Dendritic cell treated with granulocyte-macrophage colony-stimulating factor and Interleukin-4, amounts not matched to agents 40 ng/mL and 50 ng/mL, for 4 days (primary cell): ENCODE measurements at regions not wholly inside any gene's neighbourhood (a gene's known extent, or its start where the extent isn't known, plus 50 kb on each side); places are given as distances from the start of the nearest gene placed in this dataset.
"Not testable (repeated sequence)": the region's sequence is repeated elsewhere in the genome, so short reads cannot be mapped to it uniquely, and the experiment has no call there.

Experiments
- H3K27ac Mint-ChIP-seq: one replicate; pipeline ENCODE4 v1.8.0; 2022; ENCODE audit warnings: mild to moderate bottlenecking, mixed read lengths
- H3K27me3 Mint-ChIP-seq: one replicate; pipeline ENCODE4 v1.8.0; 2022; ENCODE audit warnings: mild to moderate bottlenecking, mixed read lengths
- H3K36me3 Mint-ChIP-seq: one replicate; pipeline ENCODE4 v1.8.0; 2022; ENCODE audit warnings: low read depth, mixed read lengths
- H3K4me1 Mint-ChIP-seq: one replicate; pipeline ENCODE4 v1.8.0; 2022; ENCODE audit warnings: low read depth, mixed read lengths
- H3K4me3 Mint-ChIP-seq: one replicate; pipeline ENCODE4 v1.8.0; 2022; ENCODE audit warnings: mild to moderate bottlenecking, moderate library complexity, mixed read lengths
- H3K9me3 Mint-ChIP-seq: one replicate; pipeline ENCODE4 v1.8.0; 2022; ENCODE audit warnings: mixed read lengths
- intact Hi-C: fragments of 100-400 bp; cut with micrococcal nuclease; formaldehyde crosslinking; loops from one replicate; pipeline ENCODE4 v1.15.0; 2022

DNA sequence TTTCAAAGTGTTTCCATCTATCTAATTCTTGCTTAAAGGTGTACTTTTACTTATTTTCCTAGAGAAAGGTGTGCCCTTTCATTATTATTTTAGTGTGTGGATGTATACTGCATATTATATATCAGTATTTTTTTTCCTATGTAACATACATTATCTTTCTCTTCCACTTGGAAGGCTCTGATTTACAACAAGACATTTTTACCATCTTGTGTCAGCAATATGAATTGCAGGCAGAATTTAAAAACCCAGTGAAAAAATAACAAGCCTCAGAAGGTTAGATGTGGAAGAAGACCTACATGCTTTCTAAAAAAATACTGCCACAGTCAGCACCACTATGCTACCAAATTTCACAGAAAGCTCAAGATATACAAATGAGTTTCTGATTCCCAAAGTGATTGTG is 327.7 kb upstream of the STEAP1 start:
- intact Hi-C loops: no loop called here
- Mint-ChIP-seq H3K9me3 (peaks cover 6% of the 10 kb centered on the region), H3K27ac (no peak overlapping the region), H3K27me3 (no peaks in the 10 kb centered on the region), H3K4me1 (no peaks in the 10 kb centered on the region), H3K4me3 (no peak overlapping the region), H3K36me3 (no peaks in the 10 kb centered on the region)

DNA sequence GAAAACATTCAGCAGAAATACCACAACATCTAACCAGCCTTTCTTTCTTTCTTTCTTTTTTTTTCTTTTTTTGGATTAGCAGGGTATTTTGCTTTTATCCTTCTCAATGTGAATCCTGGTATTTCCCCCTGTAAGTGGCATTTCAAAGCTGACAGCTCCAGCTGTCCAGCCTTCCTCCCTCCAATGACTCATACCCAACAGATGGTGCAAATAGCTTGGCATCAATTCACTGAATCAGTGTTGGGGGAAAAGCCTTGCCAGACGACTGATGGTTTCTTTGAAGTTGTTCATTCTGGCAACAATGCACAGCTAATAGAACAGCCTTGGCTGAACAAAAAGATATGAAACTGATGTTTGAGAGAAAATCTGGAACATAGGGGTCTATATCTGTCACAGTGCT is 316.8 kb upstream of the STEAP1 start:
- no peaks in the 10 kb centered on the region for H3K27me3 Mint-ChIP-seq
- H3K9me3 Mint-ChIP-seq: no peaks in the 10 kb centered on the region
- intact Hi-C loops: no loop called here
- no peak overlapping the region for H3K27ac Mint-ChIP-seq
- no peaks in the 10 kb centered on the region for H3K4me1 Mint-ChIP-seq
- H3K36me3 Mint-ChIP-seq: no peaks in the 10 kb centered on the region
- no peak overlapping the region for H3K4me3 Mint-ChIP-seq

DNA sequence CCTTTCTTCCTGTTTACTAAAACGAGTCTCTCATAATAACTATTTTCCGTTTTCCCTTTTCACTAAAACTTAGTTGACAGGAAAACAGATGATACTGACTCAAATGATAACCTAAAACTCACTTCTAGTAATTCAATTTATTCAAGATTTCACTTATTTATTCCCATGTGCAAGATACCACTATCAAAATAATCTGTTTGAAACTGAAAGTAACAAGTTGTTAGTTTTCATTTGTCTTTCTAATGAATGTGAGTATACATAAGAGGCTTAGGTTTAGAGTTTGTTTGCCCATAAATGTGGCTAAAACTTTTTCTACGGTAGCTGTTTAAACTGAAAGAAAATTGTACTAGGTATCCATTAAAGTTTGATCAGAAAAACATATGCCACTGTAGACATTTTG is 314.9 kb upstream of the STEAP1 start:
- H3K4me3 Mint-ChIP-seq: no peak overlapping the region
- H3K27ac Mint-ChIP-seq: no peak overlapping the region
- intact Hi-C loops: no loop called here
- no peaks in the 10 kb centered on the region for H3K9me3 Mint-ChIP-seq
- H3K27me3 Mint-ChIP-seq: no peaks in the 10 kb centered on the region
- H3K4me1 Mint-ChIP-seq: no peaks in the 10 kb centered on the region
- no peaks in the 10 kb centered on the region for H3K36me3 Mint-ChIP-seq

DNA sequence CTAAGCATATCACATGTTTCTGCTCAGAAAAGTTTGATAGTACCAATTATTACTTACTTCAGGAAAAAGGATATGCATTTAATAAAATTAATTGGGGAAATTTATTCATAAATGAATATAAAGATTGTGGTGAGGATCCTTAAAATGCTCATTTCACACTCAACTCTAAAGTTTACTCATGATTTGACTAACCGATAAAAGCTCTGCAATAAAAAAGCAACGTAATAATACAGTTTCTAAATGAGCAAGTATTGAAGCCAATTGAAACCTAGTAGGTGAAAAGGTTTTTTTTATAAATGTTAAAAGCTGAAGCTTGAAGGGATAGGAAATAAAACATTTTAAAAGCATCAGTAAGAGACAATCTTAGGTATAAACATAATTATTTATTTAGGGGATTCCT is 308.3 kb upstream of the STEAP1 start:
- H3K27me3 Mint-ChIP-seq: no peaks in the 10 kb centered on the region
- no peaks in the 10 kb centered on the region for H3K4me1 Mint-ChIP-seq
- no peaks in the 10 kb centered on the region for H3K36me3 Mint-ChIP-seq
- H3K9me3 Mint-ChIP-seq: no peaks in the 10 kb centered on the region
- H3K27ac Mint-ChIP-seq: no peak overlapping the region
- intact Hi-C loops: no loop called here
- no peak overlapping the region for H3K4me3 Mint-ChIP-seq

DNA sequence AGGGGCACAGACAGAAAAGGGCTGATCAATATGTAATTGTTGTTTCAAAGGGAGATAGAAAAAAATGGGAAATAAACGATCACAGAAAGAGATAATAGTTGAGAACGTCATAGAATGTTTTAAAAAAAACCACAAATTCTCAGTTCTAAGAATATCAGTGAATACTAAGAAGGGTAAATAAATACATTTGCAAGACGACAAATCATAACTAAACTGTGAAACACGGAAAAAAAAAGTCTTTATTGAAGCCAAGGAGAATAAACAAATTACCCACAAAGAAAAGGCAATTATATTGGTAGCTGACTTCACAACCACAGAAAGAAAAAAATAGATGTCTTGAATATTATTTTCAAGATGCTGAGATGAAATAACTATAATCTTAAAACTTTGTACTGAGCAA is 305.2 kb upstream of the STEAP1 start:
- no peak overlapping the region for H3K4me3 Mint-ChIP-seq
- H3K9me3 Mint-ChIP-seq: no peaks in the 10 kb centered on the region
- no peaks in the 10 kb centered on the region for H3K36me3 Mint-ChIP-seq
- no peaks in the 10 kb centered on the region for H3K27me3 Mint-ChIP-seq
- no peak overlapping the region for H3K27ac Mint-ChIP-seq
- intact Hi-C loops: no loop called here
- no peaks in the 10 kb centered on the region for H3K4me1 Mint-ChIP-seq

DNA sequence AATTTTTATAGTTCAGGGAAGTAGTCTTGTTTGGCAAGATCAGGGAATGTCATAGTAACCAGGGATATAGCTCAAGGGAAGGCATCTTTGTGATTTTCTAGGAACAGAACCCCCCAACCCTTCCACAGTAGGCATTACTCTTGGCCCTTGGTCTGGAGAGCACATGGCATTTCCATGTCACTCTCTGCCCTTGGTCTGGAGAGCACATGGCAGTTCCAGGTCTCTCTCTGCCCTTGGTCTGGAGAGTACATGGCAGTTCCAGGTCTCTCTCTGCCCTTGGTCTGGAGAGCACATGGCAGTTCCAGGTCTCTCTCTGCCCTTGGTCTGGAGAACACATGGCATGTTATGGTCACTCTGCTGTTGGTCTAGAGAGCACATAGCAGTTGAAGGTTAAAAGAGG is 297.2 kb upstream of the STEAP1 start:
- H3K36me3 Mint-ChIP-seq, H3K4me3 Mint-ChIP-seq, H3K4me1 Mint-ChIP-seq, H3K27ac Mint-ChIP-seq, intact Hi-C loops, H3K27me3 Mint-ChIP-seq: not testable (repeated sequence)
- peaks cover 35% of the 10 kb centered on the region for H3K9me3 Mint-ChIP-seq

DNA sequence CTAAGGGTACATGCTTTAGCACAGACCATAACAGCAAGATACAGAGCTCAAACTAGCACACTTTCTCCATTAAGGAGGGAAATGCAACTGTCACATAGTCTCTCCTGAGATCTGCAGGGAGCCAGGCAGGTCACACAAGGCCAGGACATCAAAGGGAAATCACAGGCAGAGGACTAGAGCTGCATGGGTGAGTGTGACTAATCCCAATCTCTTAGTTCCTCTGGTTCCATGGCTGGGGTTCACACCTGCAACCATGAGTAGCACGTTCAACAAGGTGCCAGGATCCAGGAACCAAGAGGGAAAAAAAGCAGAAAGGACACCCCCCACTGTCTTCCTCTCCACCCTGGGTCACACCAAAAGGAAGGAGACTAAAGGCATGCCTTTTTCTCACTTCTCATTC is 296.5 kb upstream of the STEAP1 start:
- no peaks in the 10 kb centered on the region for H3K36me3 Mint-ChIP-seq
- no peaks in the 10 kb centered on the region for H3K27me3 Mint-ChIP-seq
- H3K4me3 Mint-ChIP-seq: no peak overlapping the region
- H3K9me3 Mint-ChIP-seq: peaks cover 35% of the 10 kb centered on the region
- H3K4me1 Mint-ChIP-seq: no peaks in the 10 kb centered on the region
- no peak overlapping the region for H3K27ac Mint-ChIP-seq
- intact Hi-C loops: no loop called here

DNA sequence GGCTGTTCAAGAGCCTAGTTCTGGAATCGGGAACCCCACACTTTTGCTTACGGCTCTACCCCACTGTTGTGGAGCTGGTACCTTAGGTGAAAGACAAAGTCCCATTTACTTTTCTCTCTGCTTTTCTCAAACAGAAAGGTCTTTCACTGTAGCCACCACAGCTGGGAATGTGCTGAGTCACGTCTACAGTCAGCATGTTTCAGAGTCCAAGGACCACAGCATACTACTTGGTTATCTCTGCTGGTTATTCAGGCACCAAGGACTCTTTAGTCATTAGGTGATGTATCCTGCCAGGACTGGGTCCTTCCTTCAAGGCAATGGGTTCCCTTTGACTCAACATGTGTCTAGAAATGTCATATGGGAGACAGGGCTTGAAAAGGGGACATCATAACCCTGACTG is 266.8 kb upstream of the STEAP1 start:
- intact Hi-C loops: no loop called here
- Mint-ChIP-seq H3K9me3 (peaks cover 26% of the 10 kb centered on the region), H3K36me3 (no peaks in the 10 kb centered on the region), H3K27ac (no peak overlapping the region), H3K27me3 (no peaks in the 10 kb centered on the region), H3K4me3 (no peak overlapping the region), H3K4me1 (no peaks in the 10 kb centered on the region)

DNA sequence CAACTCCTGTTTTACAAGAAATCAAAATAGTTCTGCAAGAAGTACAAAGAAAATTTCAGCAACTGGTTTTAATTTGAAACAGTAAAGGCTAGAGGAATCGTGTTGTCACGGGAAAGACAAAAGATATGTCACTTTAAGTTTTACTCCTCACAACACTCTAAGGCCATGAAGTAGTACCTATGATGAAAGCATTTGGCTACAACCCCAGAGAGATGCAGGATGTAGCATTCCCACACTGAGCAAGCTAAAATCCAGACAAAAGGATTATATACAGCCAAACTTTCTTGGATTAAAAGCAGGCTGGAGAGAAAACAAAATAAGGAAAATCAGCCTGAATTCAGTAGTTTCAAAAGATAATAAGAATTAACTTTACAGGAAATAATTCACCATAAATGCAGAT is 245.5 kb upstream of the STEAP1 start:
- Mint-ChIP-seq H3K27ac (no peak overlapping the region), H3K36me3 (no peaks in the 10 kb centered on the region), H3K9me3 (peaks cover 8% of the 10 kb centered on the region), H3K27me3 (no peaks in the 10 kb centered on the region), H3K4me3 (no peak overlapping the region), H3K4me1 (no peaks in the 10 kb centered on the region)
- intact Hi-C loops: no loop called here

DNA sequence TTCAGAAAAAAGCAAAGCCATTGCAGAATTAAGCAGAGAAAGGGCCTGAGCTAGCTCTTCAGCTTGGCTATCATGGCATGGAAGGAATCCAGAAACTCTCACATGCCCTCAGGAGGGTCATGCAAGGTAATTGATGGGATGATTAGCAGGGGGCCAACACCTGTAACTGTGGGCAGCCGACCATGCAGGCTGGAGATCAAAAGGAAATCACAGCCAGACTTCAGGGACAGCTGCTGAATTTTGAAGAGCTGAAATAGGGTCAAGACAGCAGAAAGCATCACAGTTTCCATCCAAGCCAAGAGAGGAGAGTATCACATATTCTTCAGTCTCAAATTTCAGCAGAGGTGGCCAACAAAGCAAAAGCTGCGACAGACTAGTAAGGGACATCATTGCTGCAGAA is 239.6 kb upstream of the STEAP1 start:
- Mint-ChIP-seq H3K36me3 (no peaks in the 10 kb centered on the region), H3K4me3 (no peak overlapping the region), H3K27me3 (no peaks in the 10 kb centered on the region), H3K9me3 (peaks cover 9% of the 10 kb centered on the region), H3K27ac (no peak overlapping the region), H3K4me1 (no peaks in the 10 kb centered on the region)
- intact Hi-C loops: no loop called here

DNA sequence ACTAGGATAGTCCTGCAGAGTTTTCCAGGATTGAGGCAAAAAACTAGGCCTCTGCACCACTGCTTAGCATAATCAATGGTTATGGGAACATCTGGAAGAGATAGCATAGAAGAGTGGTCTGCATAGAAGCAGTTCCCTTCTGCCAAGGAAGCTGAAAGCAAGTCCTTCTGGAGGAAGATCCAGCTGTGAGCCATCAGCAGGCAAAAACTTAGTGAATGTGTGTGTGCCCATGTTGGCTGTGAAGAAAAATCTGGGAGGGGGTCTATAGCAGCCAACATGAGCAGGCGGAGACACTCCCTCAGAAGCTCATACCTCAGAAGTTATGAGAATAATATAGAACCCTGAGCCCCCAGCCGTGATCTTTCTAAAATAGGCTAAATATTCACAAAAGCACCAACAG is 228.1 kb upstream of the STEAP1 start:
- H3K27ac Mint-ChIP-seq: no peak overlapping the region
- H3K27me3 Mint-ChIP-seq: no peaks in the 10 kb centered on the region
- no peaks in the 10 kb centered on the region for H3K4me1 Mint-ChIP-seq
- no peak overlapping the region for H3K4me3 Mint-ChIP-seq
- H3K9me3 Mint-ChIP-seq: peaks cover 15% of the 10 kb centered on the region
- intact Hi-C loops: no loop called here
- no peaks in the 10 kb centered on the region for H3K36me3 Mint-ChIP-seq

DNA sequence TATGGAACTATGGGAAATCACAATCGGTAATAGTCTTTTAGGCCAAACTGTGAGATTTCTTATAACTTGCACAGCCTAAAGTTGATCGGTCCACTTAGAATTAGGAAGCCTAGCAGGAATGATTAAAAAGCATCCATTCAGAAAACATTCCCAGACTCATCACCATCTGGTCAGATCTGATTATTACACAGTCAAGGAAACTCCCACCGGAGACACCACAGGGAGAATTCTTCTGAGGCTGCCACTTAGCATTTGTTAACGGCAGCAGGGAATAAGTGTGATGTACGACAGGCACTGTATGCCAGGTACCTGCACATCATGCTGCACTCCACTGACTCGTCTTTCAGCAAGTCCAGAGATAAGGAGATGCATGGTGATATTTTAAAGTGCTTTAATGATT is 227.6 kb upstream of the STEAP1 start:
- Mint-ChIP-seq H3K4me3 (no peak overlapping the region), H3K36me3 (no peaks in the 10 kb centered on the region), H3K4me1 (no peaks in the 10 kb centered on the region), H3K27ac (no peak overlapping the region), H3K9me3 (peaks cover 17% of the 10 kb centered on the region), H3K27me3 (no peaks in the 10 kb centered on the region)
- intact Hi-C loops: no loop called here

DNA sequence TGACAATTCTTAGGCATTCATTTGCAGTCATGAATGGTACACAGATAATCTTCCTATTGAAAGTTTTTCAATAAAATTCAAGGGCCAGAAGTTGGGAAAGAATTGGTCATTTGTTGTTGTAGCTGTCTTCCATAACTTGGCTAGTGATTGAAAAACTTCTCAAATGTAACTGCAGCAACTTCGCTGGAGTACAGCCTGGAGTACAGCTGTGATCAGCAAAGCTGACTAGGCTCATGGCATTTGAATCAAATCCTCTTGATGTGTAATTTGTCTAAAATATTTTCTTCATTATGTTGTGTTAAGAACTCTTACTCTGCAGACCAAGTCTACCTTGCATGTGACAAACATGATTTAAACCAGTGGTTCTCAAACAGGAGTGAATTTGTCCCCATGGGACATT is 226.5 kb upstream of the STEAP1 start:
- H3K9me3 Mint-ChIP-seq: peaks cover 17% of the 10 kb centered on the region
- no peaks in the 10 kb centered on the region for H3K27me3 Mint-ChIP-seq
- no peaks in the 10 kb centered on the region for H3K36me3 Mint-ChIP-seq
- no peak overlapping the region for H3K4me3 Mint-ChIP-seq
- H3K4me1 Mint-ChIP-seq: no peaks in the 10 kb centered on the region
- intact Hi-C loops: no loop called here
- H3K27ac Mint-ChIP-seq: no peak overlapping the region

DNA sequence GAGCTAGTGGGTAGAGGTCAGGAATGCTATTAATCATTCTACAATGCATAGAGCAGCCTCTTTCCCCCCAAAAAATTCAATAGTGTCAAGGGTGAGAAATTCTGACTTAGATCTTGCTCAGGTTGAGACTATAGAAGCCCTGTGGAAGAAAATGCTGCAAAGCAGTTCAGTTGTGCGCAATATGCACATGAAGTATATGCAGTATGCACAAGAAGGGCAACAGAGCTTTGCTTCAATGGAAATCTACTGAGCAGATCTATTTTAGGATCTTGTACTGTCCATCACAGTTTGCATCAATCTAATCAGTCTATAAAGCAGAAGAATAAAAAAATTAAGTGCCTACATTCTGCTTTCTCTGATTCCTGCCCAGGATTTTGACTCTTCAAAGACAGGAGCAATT is 225.8 kb upstream of the STEAP1 start:
- Mint-ChIP-seq H3K36me3 (no peaks in the 10 kb centered on the region), H3K4me1 (no peaks in the 10 kb centered on the region), H3K9me3 (peaks cover 17% of the 10 kb centered on the region), H3K4me3 (no peak overlapping the region), H3K27me3 (no peaks in the 10 kb centered on the region), H3K27ac (no peak overlapping the region)
- intact Hi-C loops: no loop called here

DNA sequence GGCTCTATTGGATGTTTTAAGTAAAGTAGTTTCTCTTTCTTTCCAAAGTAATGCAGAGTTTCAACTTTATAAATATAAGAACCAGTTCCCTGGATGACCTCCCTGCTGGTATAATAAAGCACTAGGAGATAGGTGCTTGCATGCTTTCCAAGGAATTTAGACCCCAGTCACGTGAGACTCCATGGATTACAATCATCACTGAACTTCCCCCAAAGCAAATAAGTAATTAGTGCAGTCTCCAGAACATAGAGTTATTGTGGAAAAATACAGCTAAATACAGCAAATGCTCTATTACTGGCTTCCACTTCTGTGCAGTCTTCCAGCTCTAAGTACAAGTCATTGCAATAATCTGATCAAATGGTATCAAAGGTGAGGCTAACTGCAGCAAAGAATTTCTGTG is 220.2 kb upstream of the STEAP1 start:
- Mint-ChIP-seq H3K4me3 (no peak overlapping the region), H3K36me3 (no peaks in the 10 kb centered on the region), H3K9me3 (peaks cover 29% of the 10 kb centered on the region), H3K27me3 (no peaks in the 10 kb centered on the region), H3K27ac (no peak overlapping the region), H3K4me1 (no peaks in the 10 kb centered on the region)
- intact Hi-C loops: no loop called here
